Mesenchymal stem cell (in vitro differentiated cells and primary cell): ENCODE measurements at regions not wholly inside any gene's neighbourhood (a gene's known extent, or its start where the extent isn't known, plus 50 kb on each side); places are given as distances from the start of the nearest gene placed in this dataset.
A peak's percentile ranks its signal among the peaks of the same experiment; 100 is the strongest.

Source experiments
- DNase-seq: peaks from one replicate; pipeline ENCODE4 v3.0.0-alpha.2; 2013
- H2AFZ ChIP-seq: one replicate; pipeline ENCODE4 v1.6.1; 2013; ENCODE audit warnings: low read depth, mild to moderate bottlenecking, control low read depth, inconsistent platforms, low read length, moderate library complexity
- H2AK5ac ChIP-seq: 2 replicates; pipeline ENCODE4 v1.6.1; 2013; ENCODE audit warnings: low read length, moderate library complexity, mild to moderate bottlenecking, inconsistent platforms; ENCODE audit not compliant: severe bottlenecking
- H2BK120ac ChIP-seq: one replicate; pipeline ENCODE4 v1.6.1; 2013; ENCODE audit warnings: low read depth, mild to moderate bottlenecking, inconsistent platforms, low read length, moderate library complexity
- H2BK12ac ChIP-seq, 2 experiments: one replicate each; pipeline ENCODE4 v1.6.1; 2013; ENCODE audit warnings: inconsistent platforms in 2 of 2, low read length in 2 of 2, mild to moderate bottlenecking in 2 of 2, moderate library complexity in 2 of 2, control low read depth in 1 of 2
- H2BK15ac ChIP-seq: one replicate; pipeline ENCODE4 v1.6.1; 2013; ENCODE audit warnings: mild to moderate bottlenecking, low read depth, inconsistent platforms; ENCODE audit not compliant: poor library complexity, severe bottlenecking
- H2BK5ac ChIP-seq: 2 replicates; pipeline ENCODE4 v1.6.1; 2013; ENCODE audit warnings: low read depth, mild to moderate bottlenecking, low read length, control low read depth, inconsistent platforms; ENCODE audit not compliant: poor library complexity, severe bottlenecking
- H3K14ac ChIP-seq, 2 experiments: one replicate each; pipeline ENCODE4 v1.6.1; 2013; ENCODE audit warnings: inconsistent platforms in 2 of 2, low read length in 2 of 2, control low read depth in 1 of 2, mild to moderate bottlenecking in 1 of 2, moderate library complexity in 1 of 2
- H3K18ac ChIP-seq, 2 experiments: one replicate each; pipeline ENCODE4 v1.6.1; 2013; ENCODE audit warnings: inconsistent platforms in 2 of 2, low read length in 2 of 2, control low read depth in 1 of 2, low read depth in 1 of 2, mild to moderate bottlenecking in 1 of 2
- H3K23ac ChIP-seq, 2 experiments: one replicate each; pipeline ENCODE4 v1.6.1; 2013; ENCODE audit warnings: inconsistent platforms in 2 of 2, low read length in 2 of 2, mild to moderate bottlenecking in 2 of 2, moderate library complexity in 2 of 2, control low read depth in 1 of 2
- H3K27ac ChIP-seq: 2 replicates; pipeline ENCODE4 v1.5.1; 2013; ENCODE audit warnings: mild to moderate bottlenecking, moderate library complexity, low read length, control low read depth, inconsistent platforms; ENCODE audit not compliant: poor library complexity, severe bottlenecking
- H3K27me3 ChIP-seq, 2 experiments: 2 replicates each; pipeline versions ENCODE4 v1.6.1 to v1.7.0; 2013; ENCODE audit warnings: low read length in 2 of 2, mild to moderate bottlenecking in 2 of 2, moderate library complexity in 2 of 2, control low read depth in 1 of 2, inconsistent platforms in 1 of 2; ENCODE audit not compliant: control insufficient read depth in 1 of 2, insufficient read depth in 1 of 2
- H3K36me3 ChIP-seq, 2 experiments: 2 replicates each; pipeline versions ENCODE4 v1.6.1 to v1.7.0; 2013; ENCODE audit warnings: low read length in 2 of 2, control low read depth in 1 of 2, inconsistent platforms in 1 of 2, low read depth in 1 of 2, mild to moderate bottlenecking in 1 of 2; ENCODE audit not compliant: insufficient read depth in 2 of 2, control insufficient read depth in 1 of 2
- H3K4ac ChIP-seq, 2 experiments: one replicate each; pipeline ENCODE4 v1.6.1; 2013; ENCODE audit warnings: inconsistent platforms in 2 of 2, low read length in 2 of 2, mild to moderate bottlenecking in 2 of 2, moderate library complexity in 2 of 2, control low read depth in 1 of 2, low read depth in 1 of 2
- H3K4me1 ChIP-seq: 2 replicates; pipeline ENCODE4 v1.6.1; 2013; ENCODE audit warnings: low read depth, low read length, control low read depth; ENCODE audit not compliant: control insufficient read depth, insufficient read depth
- H3K4me2 ChIP-seq: 2 replicates; pipeline ENCODE4 v1.6.1; 2013; ENCODE audit warnings: low read length, mild to moderate bottlenecking, inconsistent platforms; ENCODE audit not compliant: poor library complexity, severe bottlenecking
- H3K4me3 ChIP-seq, 2 experiments: 2 replicates each; pipeline versions ENCODE4 v1.5.1 to v1.7.0; 2013; ENCODE audit warnings: low read length in 2 of 2, mild to moderate bottlenecking in 2 of 2, control low read depth in 1 of 2, low read depth in 1 of 2; ENCODE audit not compliant: insufficient read depth in 1 of 2
- H3K79me1 ChIP-seq: replicated peaks from 2 replicates; pipeline ENCODE4 v1.6.1; 2013; ENCODE audit warnings: mild to moderate bottlenecking, control low read depth, low read length, inconsistent platforms; ENCODE audit not compliant: poor library complexity, severe bottlenecking
- H3K9ac ChIP-seq: 2 replicates; pipeline ENCODE4 v1.7.0; 2013; ENCODE audit warnings: mild to moderate bottlenecking, low read length, moderate library complexity
- H3K9me3 ChIP-seq: 2 replicates; pipeline ENCODE4 v1.7.0; 2013; ENCODE audit warnings: mild to moderate bottlenecking, low read length; ENCODE audit not compliant: control insufficient read depth
- H4K8ac ChIP-seq: one replicate; pipeline ENCODE4 v1.6.1; 2013; ENCODE audit warnings: inconsistent platforms, mild to moderate bottlenecking, low read length, moderate library complexity
- H4K91ac ChIP-seq: one replicate; pipeline ENCODE4 v1.6.1; 2013; ENCODE audit warnings: mild to moderate bottlenecking, low read length, inconsistent platforms
- WGBS: methylation state at CpG from one replicate; pipeline ENCODE4 v1.1.7; 2013; ENCODE audit warnings: mixed read lengths; 5-methylcytosine and 5-hydroxymethylcytosine counted together

- H2BK120ac ChIP-seq: no peak overlapping the region
- peak overlapping the region; percentile 18 for H4K91ac ChIP-seq
- no peaks in the 10 kb centered on the region for H3K27me3 ChIP-seq
- no peaks in the 10 kb centered on the region for H3K36me3 ChIP-seq
- H3K18ac ChIP-seq: no peak overlapping the region
- H2BK15ac ChIP-seq: no peak overlapping the region
- peak overlapping the region; percentile 23 for H4K8ac ChIP-seq
- no peaks in the 10 kb centered on the region for H3K9me3 ChIP-seq
- H2AFZ ChIP-seq: no peak overlapping the region
- no peak overlapping the region for H3K4me3 ChIP-seq
- H3K4me2 ChIP-seq: no peak overlapping the region
- H3K14ac ChIP-seq: no peak overlapping the region
- no peak overlapping the region for H3K4ac ChIP-seq
- H2BK12ac ChIP-seq: peak overlapping the region; percentile 15 to 59
- no peak overlapping the region for H3K23ac ChIP-seq
- H2BK5ac ChIP-seq: no peak overlapping the region
- H3K27ac ChIP-seq: no peak overlapping the region
- no peaks in the 10 kb centered on the region for H3K79me1 ChIP-seq
- no peak for DNase-seq
- H3K9ac ChIP-seq: no peak overlapping the region
- no peak overlapping the region for H2AK5ac ChIP-seq
- peaks cover 5% of the 10 kb centered on the region for H3K4me1 ChIP-seq
- WGBS: 85% methylated on average over 13 of the region's 19 CpGs
These were observed 86.2 kb upstream of the RESF1 start for GRCh38 chr12:31872831-31873604.

GRCh38 chr12:31869972-31870371 lies 89.2 kb upstream of the RESF1 start:
- no peak overlapping the region for H3K4me2 ChIP-seq
- no peak overlapping the region for H2AFZ ChIP-seq
- 85% methylated on average over 2 of the region's 2 CpGs for WGBS
- no peak overlapping the region for H2AK5ac ChIP-seq
- no peak overlapping the region for H4K8ac ChIP-seq
- H2BK12ac ChIP-seq: no peak overlapping the region
- no peaks in the 10 kb centered on the region for H3K79me1 ChIP-seq
- H4K91ac ChIP-seq: no peak overlapping the region
- no peak overlapping the region for H2BK15ac ChIP-seq
- H3K14ac ChIP-seq: no peak overlapping the region
- H3K36me3 ChIP-seq: no peaks in the 10 kb centered on the region
- no peak overlapping the region for H3K27ac ChIP-seq
- H3K27me3 ChIP-seq: no peaks in the 10 kb centered on the region
- peaks cover under 1% of the 10 kb centered on the region for H3K4me1 ChIP-seq
- H3K18ac ChIP-seq: no peak overlapping the region
- H3K4ac ChIP-seq: no peak overlapping the region
- no peak overlapping the region for H3K4me3 ChIP-seq
- H2BK120ac ChIP-seq: no peak overlapping the region
- no peak overlapping the region for H3K23ac ChIP-seq
- H3K9ac ChIP-seq: no peak overlapping the region
- no peak for DNase-seq
- H3K9me3 ChIP-seq: no peaks in the 10 kb centered on the region
- H2BK5ac ChIP-seq: no peak overlapping the region

GRCh38 chr12:31868965-31869364 lies 90.2 kb upstream of the RESF1 start:
- Histone ChIP-seq H3K27me3 (no peaks in the 10 kb centered on the region), H3K4me1 (no peaks in the 10 kb centered on the region), H3K4me3 (no peak overlapping the region), H2BK15ac (no peak overlapping the region), H3K79me1 (no peaks in the 10 kb centered on the region), H3K4ac (no peak overlapping the region), H3K36me3 (no peaks in the 10 kb centered on the region), H4K8ac (no peak overlapping the region), H3K27ac (no peak overlapping the region), H2AK5ac (no peak overlapping the region), H3K9me3 (no peaks in the 10 kb centered on the region), H3K9ac (no peak overlapping the region), H2BK120ac (no peak overlapping the region), H2AFZ (no peak overlapping the region), H4K91ac (no peak overlapping the region), H2BK5ac (no peak overlapping the region), H2BK12ac (no peak overlapping the region), H3K4me2 (no peak overlapping the region), H3K18ac (no peak overlapping the region), H3K14ac (no peak overlapping the region), H3K23ac (no peak overlapping the region)
- DNase-seq: peak; percentile 52
- 63% methylated on average over 2 of the region's 2 CpGs for WGBS

- H2AK5ac ChIP-seq: no peak overlapping the region
- DNase-seq: no peak
- H3K27ac ChIP-seq: no peak overlapping the region
- no peak overlapping the region for H4K91ac ChIP-seq
- no peak overlapping the region for H2BK120ac ChIP-seq
- H2AFZ ChIP-seq: no peak overlapping the region
- H2BK12ac ChIP-seq: no peak overlapping the region
- H3K23ac ChIP-seq: no peak overlapping the region
- H2BK15ac ChIP-seq: no peak overlapping the region
- H3K4me3 ChIP-seq: no peak overlapping the region
- H2BK5ac ChIP-seq: no peak overlapping the region
- no peaks in the 10 kb centered on the region for H3K4me1 ChIP-seq
- no peak overlapping the region for H3K4me2 ChIP-seq
- no peaks in the 10 kb centered on the region for H3K9me3 ChIP-seq
- no peak overlapping the region for H3K4ac ChIP-seq
- H3K36me3 ChIP-seq: no peaks in the 10 kb centered on the region
- H3K14ac ChIP-seq: no peak overlapping the region
- no peaks in the 10 kb centered on the region for H3K27me3 ChIP-seq
- H4K8ac ChIP-seq: no peak overlapping the region
- H3K18ac ChIP-seq: no peak overlapping the region
- H3K9ac ChIP-seq: no peak overlapping the region
- H3K79me1 ChIP-seq: no peaks in the 10 kb centered on the region
These were observed 91.9 kb upstream of the RESF1 start for GRCh38 chr12:31867292-31867691.
